A673 (cell line): ENCODE measurements at regions not wholly inside any gene's neighbourhood (a gene's known extent, or its start where the extent isn't known, plus 50 kb on each side); places are given as distances from the start of the nearest gene placed in this dataset.

Experiments
- EZH2 ChIP-seq: fragments of 200-600 bp; sonication (generic); IDR thresholded peaks from 2 replicates; pipeline ENCODE4 v1.6.1; 2017; ENCODE audit warnings: borderline replicate concordance, low read depth, mild to moderate bottlenecking, mixed read lengths, antibody characterized with exemption, low read length; ENCODE audit not compliant: poor library complexity, severe bottlenecking
- TF ChIP-seq, protein P1 (sequence below): fragments of 300-800, 200-600 bp; sonication (generic); conservative IDR thresholded peaks from 2 replicates; pipeline ENCODE4 v1.5.1; 2017; ENCODE audit warnings: low read depth, mild to moderate bottlenecking, antibody characterized with exemption, low read length, moderate library complexity, mixed read lengths

DNA sequence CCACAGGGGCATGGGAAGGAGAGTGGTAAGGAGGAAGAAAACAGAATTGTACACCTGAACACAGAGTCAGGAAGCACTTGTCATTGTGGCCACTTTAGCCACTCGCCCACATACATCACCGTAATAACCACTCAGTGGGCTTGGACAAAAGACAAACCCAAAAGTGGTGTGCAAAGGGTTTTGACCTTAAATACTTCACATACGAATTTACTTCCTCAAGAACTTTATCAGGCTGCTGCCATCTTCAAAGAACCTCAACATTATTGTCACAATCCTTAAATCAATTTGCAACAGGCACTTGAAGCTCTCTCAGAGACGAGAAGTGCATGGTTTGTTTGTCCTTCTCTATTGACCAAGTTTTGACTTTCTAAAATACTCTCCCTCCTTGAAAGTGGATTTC, 187.3 kb upstream of the EGLN3 start:
- TF ChIP-seq, protein P1, sequence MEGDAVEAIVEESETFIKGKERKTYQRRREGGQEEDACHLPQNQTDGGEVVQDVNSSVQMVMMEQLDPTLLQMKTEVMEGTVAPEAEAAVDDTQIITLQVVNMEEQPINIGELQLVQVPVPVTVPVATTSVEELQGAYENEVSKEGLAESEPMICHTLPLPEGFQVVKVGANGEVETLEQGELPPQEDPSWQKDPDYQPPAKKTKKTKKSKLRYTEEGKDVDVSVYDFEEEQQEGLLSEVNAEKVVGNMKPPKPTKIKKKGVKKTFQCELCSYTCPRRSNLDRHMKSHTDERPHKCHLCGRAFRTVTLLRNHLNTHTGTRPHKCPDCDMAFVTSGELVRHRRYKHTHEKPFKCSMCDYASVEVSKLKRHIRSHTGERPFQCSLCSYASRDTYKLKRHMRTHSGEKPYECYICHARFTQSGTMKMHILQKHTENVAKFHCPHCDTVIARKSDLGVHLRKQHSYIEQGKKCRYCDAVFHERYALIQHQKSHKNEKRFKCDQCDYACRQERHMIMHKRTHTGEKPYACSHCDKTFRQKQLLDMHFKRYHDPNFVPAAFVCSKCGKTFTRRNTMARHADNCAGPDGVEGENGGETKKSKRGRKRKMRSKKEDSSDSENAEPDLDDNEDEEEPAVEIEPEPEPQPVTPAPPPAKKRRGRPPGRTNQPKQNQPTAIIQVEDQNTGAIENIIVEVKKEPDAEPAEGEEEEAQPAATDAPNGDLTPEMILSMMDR: no peak
- no peak for TF ChIP-seq EZH2
